GM12878 (cell line): ENCODE measurements at regions not wholly inside any gene's neighbourhood (a gene's known extent, or its start where the extent isn't known, plus 50 kb on each side); places are given as distances from the start of the nearest gene placed in this dataset.

Source experiments
- ATAC-seq: fragments of 200-7000 bp; cut with Tn5 transposase; 3 replicates; pipeline ENCODE4 v1.9.1; 2020; ENCODE audit warnings: mild to moderate bottlenecking, moderate library complexity
- BruUV-seq: library from RNA; stranded (reverse); fragments of 400-500 nt; replicated peaks from 2 replicates; lab custom pipeline; 2021; lab: Mats Ljungman, UMichigan
- CTCF ChIA-PET: fragments of 300-600 bp; sonication (Branson Sonifier 250); formaldehyde crosslinking; extraction: SDS; loops from one replicate; lab custom pipeline; 2021; ENCODE audit warnings: inconsistent platforms; lab: Yijun Ruan, JAX
- POLR2A ChIA-PET: fragments of 350-600 bp; formaldehyde crosslinking; extraction: SDS; loops from one replicate; lab custom pipeline; 2021; ENCODE audit warnings: inconsistent platforms; lab: Charles Lee
- RAD21 ChIA-PET: fragments of 300-600 bp; sonication (Branson Sonifier 250); formaldehyde crosslinking; loops from one replicate; lab custom pipeline; 2023; ENCODE audit warnings: antibody characterized with exemption; ENCODE audit not compliant: unreplicated experiment; lab: Charles Lee
- SMC1A ChIA-PET: fragments of 300-600 bp; sonication (Branson Sonifier 250); formaldehyde crosslinking; loops from one replicate; lab custom pipeline; 2023; ENCODE audit not compliant: unreplicated experiment, uncharacterized antibody; lab: Charles Lee
- DNase-seq: peaks from one replicate; pipeline ENCODE4 v3.0.0-alpha.2; 2011; ENCODE audit warnings: low read depth, low spot score
- FAIRE-seq: peaks from 3 replicates; lab custom pipeline; 2011; peaks lifted over from hg19 to GRCh38; lab: Jason Lieb, UNC
- H2AFZ ChIP-seq: 2 replicates; pipeline ENCODE4 v1.6.0; 2011; ENCODE audit warnings: low read depth, low read length, control low read depth; ENCODE audit not compliant: control insufficient read depth
- H3K27ac ChIP-seq: 2 replicates; pipeline ENCODE4 v1.5.1; 2011; ENCODE audit warnings: control low read depth; ENCODE audit not compliant: control insufficient read depth, insufficient read depth
- H3K27me3 ChIP-seq, 2 experiments: replicated peaks in 1 of 2; 2 replicates each; pipeline versions ENCODE4 v1.6.0 to v1.6.1; 2011; ENCODE audit warnings: low read length in 1 of 2; ENCODE audit not compliant: control insufficient read depth in 2 of 2, insufficient read depth in 2 of 2
- H3K36me3 ChIP-seq, 2 experiments: 2 replicates each; pipeline ENCODE4 v1.5.1; 2011; ENCODE audit warnings: low read length in 1 of 2; ENCODE audit not compliant: control insufficient read depth in 2 of 2, insufficient read depth in 2 of 2
- H3K4me1 ChIP-seq: 2 replicates; pipeline ENCODE4 v1.6.1; 2011; ENCODE audit warnings: mild to moderate bottlenecking, low read length, moderate library complexity, mixed read lengths; ENCODE audit not compliant: control insufficient read depth, insufficient read depth
- H3K4me2 ChIP-seq: 2 replicates; pipeline ENCODE4 v1.6.0; 2011; ENCODE audit warnings: control low read depth; ENCODE audit not compliant: control insufficient read depth, insufficient read depth
- H3K4me3 ChIP-seq: fragments of 200-600 bp; sonication (generic); 2 replicates; pipeline ENCODE4 v1.5.1; 2016
- H3K79me2 ChIP-seq: 2 replicates; pipeline ENCODE4 v1.6.0; 2011; ENCODE audit warnings: low read length; ENCODE audit not compliant: control insufficient read depth, insufficient read depth
- H3K9ac ChIP-seq: 2 replicates; pipeline ENCODE4 v1.8.0; 2011; ENCODE audit warnings: low read length, control low read depth, mixed read lengths; ENCODE audit not compliant: control insufficient read depth, insufficient read depth
- H3K9me3 ChIP-seq: replicated peaks from 3 replicates; pipeline ENCODE4 v1.5.1; 2011; ENCODE audit warnings: mild to moderate bottlenecking, low read length; ENCODE audit not compliant: control insufficient read depth, insufficient read depth
- H4K20me1 ChIP-seq: 2 replicates; pipeline ENCODE4 v1.6.0; 2011; ENCODE audit not compliant: control insufficient read depth, insufficient read depth
- BCL11A ChIP-seq: IDR thresholded peaks from 2 replicates; pipeline ENCODE4 v1.6.1; 2011; ENCODE audit warnings: low read depth, low read length
- BHLHE40 ChIP-seq, 2 experiments: fragments of 450-650 bp in 1 of 2; IDR thresholded peaks; 2 replicates each; pipeline ENCODE4 v1.6.1; 2011 to 2017; ENCODE audit warnings: low read depth in 2 of 2, borderline replicate concordance in 1 of 2, improper control_type of control experiment in 1 of 2, low read length in 1 of 2, mild to moderate bottlenecking in 1 of 2
- CTCF ChIP-seq, 3 experiments: IDR thresholded peaks in 2 of 3; conservative IDR thresholded peaks in 1 of 3; 2 replicates each; pipeline ENCODE4 v1.5.1; 2011; ENCODE audit warnings: low read depth in 3 of 3, low read length in 3 of 3, mild to moderate bottlenecking in 3 of 3, control low read depth in 2 of 3, moderate library complexity in 2 of 3, inconsistent platforms in 1 of 3, mixed read lengths in 1 of 3; ENCODE audit not compliant: control insufficient read depth in 2 of 3, insufficient read depth in 1 of 3; ENCODE audit errors: extremely low read depth in 1 of 3
- EGR1 ChIP-seq, 2 experiments: IDR thresholded peaks; 1 replicate in 1 of 2; 2 replicates in 1 of 2; pipeline ENCODE4 v1.6.1; 2011 to 2012; ENCODE audit warnings: low read depth in 2 of 2, low read length in 2 of 2, borderline replicate concordance in 1 of 2, mild to moderate bottlenecking in 1 of 2, moderate library complexity in 1 of 2
- HDAC6 ChIP-seq: fragments of 200-600 bp; sonication (generic); IDR thresholded peaks from one replicate; pipeline ENCODE4 v1.8.0; 2017; ENCODE audit warnings: antibody characterized with exemption; ENCODE audit not compliant: unreplicated experiment
- IKZF2 ChIP-seq, 2 experiments: fragments of 450-650 bp; IDR thresholded peaks; 2 replicates each; pipeline ENCODE4 v1.6.1; 2017; ENCODE audit warnings: mild to moderate bottlenecking in 2 of 2, moderate library complexity in 2 of 2
- KAT2A ChIP-seq: conservative IDR thresholded peaks from 2 replicates; pipeline ENCODE4 v1.6.1; 2011; ENCODE audit warnings: low read depth, low read length; ENCODE audit not compliant: control insufficient read depth
- KDM1A ChIP-seq: fragments of 200-600 bp; sonication (generic); IDR thresholded peaks from 2 replicates; pipeline ENCODE4 v1.6.1; 2016; ENCODE audit warnings: borderline replicate concordance
- MXI1 ChIP-seq: fragments of 150-350 bp; IDR thresholded peaks from 2 replicates; pipeline ENCODE4 v1.6.1; 2011; ENCODE audit warnings: low read depth, mild to moderate bottlenecking, inconsistent platforms, low read length, improper control_type of control experiment
- PAX5 ChIP-seq: IDR thresholded peaks from 2 replicates; pipeline ENCODE4 v1.6.1; 2011; ENCODE audit warnings: low read depth, low read length, borderline replicate concordance
- RAD51 ChIP-seq: fragments of 450-650 bp; IDR thresholded peaks from 2 replicates; pipeline ENCODE4 v1.6.1; 2016; ENCODE audit warnings: moderate library complexity, mild to moderate bottlenecking, inconsistent platforms
- RFX5 ChIP-seq: IDR thresholded peaks from 2 replicates; pipeline ENCODE4 v1.6.1; 2011; ENCODE audit warnings: low read depth, low read length, improper control_type of control experiment
- SIN3A ChIP-seq: IDR thresholded peaks from 2 replicates; pipeline ENCODE4 v1.6.1; 2012; ENCODE audit warnings: low read depth, low read length, improper control_type of control experiment
- SREBF2 ChIP-seq: IDR thresholded peaks from 2 replicates; pipeline ENCODE4 v1.6.1; 2012; ENCODE audit warnings: mild to moderate bottlenecking, low read length
- STAT1 ChIP-seq: fragments of 450-650 bp; conservative IDR thresholded peaks from 2 replicates; pipeline ENCODE4 v1.6.1; 2014; ENCODE audit warnings: antibody characterized with exemption, mild to moderate bottlenecking
- WRNIP1 ChIP-seq: IDR thresholded peaks from 2 replicates; pipeline ENCODE4 v1.6.1; 2011; ENCODE audit warnings: low read depth, low read length, improper control_type of control experiment, borderline replicate concordance
- ZBTB33 ChIP-seq: fragments of 450-650 bp; IDR thresholded peaks from 2 replicates; pipeline ENCODE4 v1.6.1; 2017; ENCODE audit warnings: mild to moderate bottlenecking
- ZNF217 ChIP-seq: fragments of 450-650 bp; IDR thresholded peaks from 2 replicates; pipeline ENCODE4 v1.6.1; 2017; ENCODE audit warnings: antibody characterized with exemption, mild to moderate bottlenecking
- WGBS: methylation state at CpG from one replicate; pipeline ENCODE4 v1.1.6; 2016; ENCODE audit warnings: low lambda C conversion rate; ENCODE audit not compliant: insufficient replicate concordance, insufficient coverage; ENCODE audit errors: missing lambda C conversion rate; 5-methylcytosine and 5-hydroxymethylcytosine counted together
- in situ Hi-C: fragments of 300-500 bp; cut with MboI; formaldehyde crosslinking; loops from 9 replicates; pipeline ENCODE4 v1.14.3; 2018; ENCODE audit warnings: mixed read lengths
- intact Hi-C: fragments of 100-400 bp; cut with micrococcal nuclease; formaldehyde crosslinking; loops from one replicate; pipeline ENCODE4 v1.14.2; 2022; ENCODE audit not compliant: unreplicated experiment
- TF ChIP-seq, protein P1 (sequence below): fragments of 450-650 bp; IDR thresholded peaks from 2 replicates; pipeline ENCODE4 v1.6.1; 2017; ENCODE audit warnings: borderline replicate concordance

GRCh38 chr11:11786234-11786633, 55.5 kb upstream of the USP47 start:
- Histone ChIP-seq H3K27ac (no peak overlapping the region), H2AFZ (no peak overlapping the region), H3K79me2 (no peaks in the 10 kb centered on the region), H3K4me3 (no peak overlapping the region), H3K36me3 (no peaks in the 10 kb centered on the region), H3K9me3 (no peaks in the 10 kb centered on the region), H3K9ac (no peak overlapping the region), H3K27me3 (no peaks in the 10 kb centered on the region), H4K20me1 (no peaks in the 10 kb centered on the region), H3K4me1 (no peaks in the 10 kb centered on the region), H3K4me2 (no peak overlapping the region)
- in situ Hi-C loops, result loop anchor here (5.0 to 25.0 kb wide), 4 partner anchors 501 to 994 kb away; no protein-coding TSS in a partner anchor
- POLR2A ChIA-PET, result no interaction called here
- no TSS peak for BruUV-seq
- RAD21 ChIA-PET, result no interaction called here
- SMC1A ChIA-PET, result interaction anchor here (0.6 to 3.3 kb wide), 2 partner anchors 750 to 758 kb away, joined by 4 to 37 read pairs; no protein-coding TSS in a partner anchor
- FAIRE-seq, result no peak
- no peak for ATAC-seq
- CTCF ChIA-PET, result interaction anchor here (0.6 to 3.9 kb wide), 4 partner anchors 63 to 760 kb away, joined by 3 to 99 read pairs (median 12); no protein-coding TSS in a partner anchor
- 51% methylated on average over 5 of the region's 5 CpGs for WGBS
- DNase-seq, result no peak
- intact Hi-C loops, result loop anchor here (2.0 to 10.0 kb wide), 7 partner anchors 164 to 994 kb away; partner anchors contain the start of gene GALNT18
- TF ChIP-seq HDAC6 (no peak), PAX5 (no peak), WRNIP1 (no peak), RAD51 (no peak), IKZF2 (IDR thresholded peaks at IDR 0.05) (no peak), MXI1 (no peak), ZNF217 (no peak), SREBF2 (no peak), ZBTB33 (no peak), SIN3A (no peak), KDM1A (no peak), KAT2A (no peak), EGR1 (IDR thresholded peaks at IDR 0.05; ENCODE audit: borderline replicate concordance in 1 of 2, low read depth in 2 of 2, low read length in 2 of 2) (no peak), STAT1 (no peak), BCL11A (no peak), CTCF (IDR thresholded peaks at IDR 0.05 in 2 of 3, conservative IDR thresholded peaks at IDR 0.05 in 1 of 3; ENCODE audit: control insufficient read depth in 2 of 3, extremely low read depth in 1 of 3, insufficient read depth in 1 of 3, low read depth in 3 of 3, low read length in 3 of 3) (no peak), BHLHE40 (IDR thresholded peaks at IDR 0.05; ENCODE audit: borderline replicate concordance in 1 of 2, low read depth in 2 of 2, low read length in 1 of 2) (no peak), RFX5 (no peak)
- TF ChIP-seq, protein P1, sequence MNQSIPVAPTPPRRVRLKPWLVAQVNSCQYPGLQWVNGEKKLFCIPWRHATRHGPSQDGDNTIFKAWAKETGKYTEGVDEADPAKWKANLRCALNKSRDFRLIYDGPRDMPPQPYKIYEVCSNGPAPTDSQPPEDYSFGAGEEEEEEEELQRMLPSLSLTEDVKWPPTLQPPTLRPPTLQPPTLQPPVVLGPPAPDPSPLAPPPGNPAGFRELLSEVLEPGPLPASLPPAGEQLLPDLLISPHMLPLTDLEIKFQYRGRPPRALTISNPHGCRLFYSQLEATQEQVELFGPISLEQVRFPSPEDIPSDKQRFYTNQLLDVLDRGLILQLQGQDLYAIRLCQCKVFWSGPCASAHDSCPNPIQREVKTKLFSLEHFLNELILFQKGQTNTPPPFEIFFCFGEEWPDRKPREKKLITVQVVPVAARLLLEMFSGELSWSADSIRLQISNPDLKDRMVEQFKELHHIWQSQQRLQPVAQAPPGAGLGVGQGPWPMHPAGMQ, result no peak
